Upper lobe of left lung (tissue), 6 donors: ENCODE measurements at regions not wholly inside any gene's neighbourhood (a gene's known extent, or its start where the extent isn't known, plus 50 kb on each side); places are given as distances from the start of the nearest gene placed in this dataset.

Experiments
- ATAC-seq, 2 donors: fragments of 200-7000 bp; cut with Tn5 transposase; one replicate each; pipeline ENCODE4 v1.9.1; 2022; ENCODE audit warnings: mild to moderate bottlenecking in 2 of 2, moderate library complexity in 2 of 2; ENCODE audit not compliant: low FRiP score in 2 of 2
- DNase-seq, 2 donors: peaks; one replicate each; pipeline ENCODE4 v3.0.0-alpha.2; 2019 to 2020
- H3K27ac ChIP-seq, 4 donors: fragments of 200-600 bp; sonication (generic); one replicate each; pipeline ENCODE4 v1.5.1; 2016 to 2019
- H3K27me3 ChIP-seq, 4 donors: fragments of 200-600 bp; sonication (generic); one replicate each; pipeline ENCODE4 v1.5.1; 2017 to 2019
- H3K36me3 ChIP-seq, 4 donors: fragments of 200-600 bp; sonication (generic); one replicate each; pipeline ENCODE4 v1.5.1; 2016 to 2019
- H3K4me1 ChIP-seq, 4 donors: fragments of 200-600 bp; sonication (generic); one replicate each; pipeline ENCODE4 v1.5.1; 2018 to 2019
- H3K4me3 ChIP-seq, 4 donors: fragments of 200-600 bp; sonication (generic); one replicate each; pipeline ENCODE4 v1.5.1; 2017 to 2019; ENCODE audit warnings: mild to moderate bottlenecking in 2 of 4, moderate library complexity in 1 of 4
- H3K9me3 ChIP-seq, 4 donors: fragments of 200-600 bp; sonication (generic); one replicate each; pipeline ENCODE4 v1.5.1; 2018 to 2019
- CTCF ChIP-seq, 6 experiments: fragments of 450-650 bp in 4 of 6; fragments of 200-600 bp in 2 of 6; sonication (generic) in 2 of 6; IDR thresholded peaks; one replicate each; pipeline ENCODE4 v1.5.1; 2016 to 2019; ENCODE audit warnings: antibody characterized with exemption in 6 of 6
- EP300 ChIP-seq, 4 donors: sonication (generic); formaldehyde crosslinking; IDR thresholded peaks; one replicate each; pipeline ENCODE4 v1.5.1; 2017; ENCODE audit warnings: antibody characterized with exemption in 4 of 4, control low read depth in 2 of 4
- POLR2A ChIP-seq, 4 donors: fragments of 450-650 bp; IDR thresholded peaks; one replicate each; pipeline ENCODE4 v1.5.1; 2016 to 2017; ENCODE audit warnings: antibody characterized with exemption in 4 of 4, mild to moderate bottlenecking in 2 of 4
- POLR2AphosphoS5 ChIP-seq, 2 donors: sonication (generic); formaldehyde crosslinking; IDR thresholded peaks; one replicate each; pipeline ENCODE4 v1.5.1; 2017; ENCODE audit warnings: antibody characterized with exemption in 2 of 2
- whole genome bisulfite sequencing, 2 donors: methylation state at CpG; one replicate each; pipeline ENCODE4 v1.1.5; 2017 to 2018; 5-methylcytosine and 5-hydroxymethylcytosine counted together
- donor health status: DM: no; HTN: no; CAD: no; lungs with moderate emphysema.
- donor health status: DM: no; HTN: yes; CAD: no; lungs with severe emphysema.

- ATAC-seq = no peak
- TF ChIP-seq EP300 (IDR thresholded peaks at IDR 0.05) (no peak), POLR2A (IDR thresholded peaks at IDR 0.05) (no peak), CTCF (IDR thresholded peaks at IDR 0.05) (no peak), POLR2AphosphoS5 (IDR thresholded peaks at IDR 0.05) (no peak)
- Histone ChIP-seq H3K4me1 (no peaks in the 10 kb centered on the region), H3K27ac (no peak overlapping the region), H3K36me3 (no peaks in the 10 kb centered on the region), H3K9me3 (no peaks in the 10 kb centered on the region), H3K4me3 (no peak overlapping the region), H3K27me3 (no peaks in the 10 kb centered on the region)
- no peak for DNase-seq
- WGBS, 2 donors = 51 to 69% methylated on average over 3 of the region's 3 CpGs
Measured at GRCh38 chr21:40967771-40968170, 120.8 kb upstream of the DSCAM start.

GRCh38 chr21:40972151-40972550 lies 125.2 kb upstream of the DSCAM start:
- 72 to 80% methylated on average over 2 of the region's 2 CpGs for WGBS, 2 donors
- peaks cover 0 to 8% (median 4%) of the 10 kb centered on the region in 4 donors for H3K9me3 ChIP-seq
- ATAC-seq (no peak), DNase-seq (no peak)
- H3K27ac ChIP-seq = no peak overlapping the region
- no peaks in the 10 kb centered on the region for H3K27me3 ChIP-seq
- no peak overlapping the region for H3K4me3 ChIP-seq
- H3K36me3 ChIP-seq = no peaks in the 10 kb centered on the region
- no peak for TF ChIP-seq POLR2A (IDR thresholded peaks at IDR 0.05)
- TF ChIP-seq POLR2AphosphoS5 (IDR thresholded peaks at IDR 0.05) = no peak
- TF ChIP-seq EP300 (IDR thresholded peaks at IDR 0.05) = no peak
- TF ChIP-seq CTCF (IDR thresholded peaks at IDR 0.05) = no peak
- H3K4me1 ChIP-seq = no peaks in the 10 kb centered on the region

GRCh38 chr21:40976198-40977109 lies 129.5 kb upstream of the DSCAM start:
- no peak for DNase-seq
- Histone ChIP-seq H3K27ac (no peak overlapping the region), H3K27me3 (no peaks in the 10 kb centered on the region), H3K4me1 (no peaks in the 10 kb centered on the region), H3K4me3 (no peak overlapping the region), H3K36me3 (no peaks in the 10 kb centered on the region), H3K9me3 (peaks cover 3 to 12% (median 8%) of the 10 kb centered on the region in 4 donors)
- no peak for TF ChIP-seq EP300 (IDR thresholded peaks at IDR 0.05)
- no peak for TF ChIP-seq POLR2AphosphoS5 (IDR thresholded peaks at IDR 0.05)
- TF ChIP-seq POLR2A (IDR thresholded peaks at IDR 0.05) = no peak
- no peak for TF ChIP-seq CTCF (IDR thresholded peaks at IDR 0.05)
- ATAC-seq = peak in 1 of 2 donors; percentile 36

- no peak overlapping the region for H3K4me3 ChIP-seq
- no peaks in the 10 kb centered on the region for H3K4me1 ChIP-seq
- H3K36me3 ChIP-seq = no peaks in the 10 kb centered on the region
- TF ChIP-seq POLR2AphosphoS5 (IDR thresholded peaks at IDR 0.05) (no peak), POLR2A (IDR thresholded peaks at IDR 0.05) (no peak), EP300 (IDR thresholded peaks at IDR 0.05) (no peak), CTCF (IDR thresholded peaks at IDR 0.05) (no peak)
- WGBS, 2 donors = 78 to 91% methylated on average over 4 of the region's 4 CpGs
- H3K27ac ChIP-seq = no peak overlapping the region
- ATAC-seq = no peak
- H3K27me3 ChIP-seq = no peaks in the 10 kb centered on the region
- no peak for DNase-seq
- peaks cover 4 to 9% (median 7%) of the 10 kb centered on the region in 4 donors for H3K9me3 ChIP-seq
Measured at GRCh38 chr21:40985370-40985769, 138.4 kb upstream of the DSCAM start.
